NCI-H1930 (cell line): ENCODE measurements at regions not wholly inside any gene's neighbourhood (a gene's known extent, or its start where the extent isn't known, plus 50 kb on each side); places are given as distances from the start of the nearest gene placed in this dataset.

Experiments
- DNase-seq, 2 experiments: peaks; one replicate each; lab custom pipeline; 2025; lab: John Stamatoyannopoulos, UW

DNA sequence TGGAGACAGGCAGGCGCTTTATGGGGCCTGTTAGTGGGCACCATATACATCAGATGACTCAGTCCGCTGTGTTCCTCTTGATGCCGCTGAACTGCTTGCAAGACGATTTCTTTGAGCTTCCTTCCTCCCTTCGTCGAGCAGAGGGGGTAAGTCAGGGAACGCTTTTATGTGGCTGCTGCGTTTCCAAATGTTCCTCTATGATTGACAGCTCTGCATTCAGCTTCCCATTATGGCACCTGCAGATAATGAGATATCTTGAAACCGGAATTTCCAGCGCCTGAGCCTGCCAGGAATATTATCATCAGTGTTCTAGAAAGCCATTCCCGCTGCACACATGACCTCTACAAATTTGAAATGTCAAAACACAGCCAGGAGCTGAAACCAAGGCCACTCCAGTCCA lies 257.0 kb downstream of the TSHZ3 start:
- DNase-seq: no peak

DNA sequence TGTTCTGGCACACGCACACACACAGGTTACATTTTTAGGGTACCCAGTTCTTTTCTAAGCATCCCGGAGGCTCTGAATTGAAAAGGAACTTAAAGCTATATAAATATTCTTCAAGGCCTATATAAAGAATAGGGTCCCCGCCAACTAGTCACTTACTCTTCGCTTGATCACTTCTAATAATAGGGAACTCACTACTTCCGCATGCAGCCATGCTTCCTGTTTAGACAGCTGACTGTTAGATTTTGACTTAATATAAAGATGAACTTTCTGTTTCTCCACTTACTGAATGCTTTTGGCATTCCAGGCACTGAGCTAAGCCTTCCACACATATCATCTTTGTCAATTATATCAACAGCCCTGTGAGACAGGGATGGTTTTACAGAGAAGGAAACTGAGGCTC lies 259.6 kb downstream of the TSHZ3 start:
- no peak for DNase-seq

- no peak for DNase-seq
These were observed 264.1 kb downstream of the TSHZ3 start for GRCh38 chr19:31085125-31085524.

DNA sequence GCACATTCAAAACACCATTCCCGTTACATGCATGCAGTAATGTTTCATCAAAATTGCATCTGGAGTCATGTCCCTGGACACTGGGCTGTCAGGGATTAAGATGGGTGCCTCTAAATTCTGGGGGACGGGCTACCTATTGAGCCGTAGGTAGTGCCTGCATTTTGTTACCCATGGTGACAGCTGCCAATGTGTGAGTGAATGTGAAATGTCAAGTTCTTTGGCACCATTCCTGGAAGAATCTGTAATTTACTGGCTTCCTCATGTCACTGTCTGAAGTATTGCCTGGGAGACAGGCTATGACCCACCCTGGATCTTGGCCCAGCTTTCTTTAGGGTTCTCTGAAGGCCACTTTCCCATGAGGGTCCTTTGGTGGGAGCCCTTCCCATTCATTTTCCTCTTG lies 266.1 kb downstream of the TSHZ3 start:
- DNase-seq: no peak

GRCh38 chr19:31075146-31075655 lies 274.0 kb downstream of the TSHZ3 start:
- no peak for DNase-seq

DNA sequence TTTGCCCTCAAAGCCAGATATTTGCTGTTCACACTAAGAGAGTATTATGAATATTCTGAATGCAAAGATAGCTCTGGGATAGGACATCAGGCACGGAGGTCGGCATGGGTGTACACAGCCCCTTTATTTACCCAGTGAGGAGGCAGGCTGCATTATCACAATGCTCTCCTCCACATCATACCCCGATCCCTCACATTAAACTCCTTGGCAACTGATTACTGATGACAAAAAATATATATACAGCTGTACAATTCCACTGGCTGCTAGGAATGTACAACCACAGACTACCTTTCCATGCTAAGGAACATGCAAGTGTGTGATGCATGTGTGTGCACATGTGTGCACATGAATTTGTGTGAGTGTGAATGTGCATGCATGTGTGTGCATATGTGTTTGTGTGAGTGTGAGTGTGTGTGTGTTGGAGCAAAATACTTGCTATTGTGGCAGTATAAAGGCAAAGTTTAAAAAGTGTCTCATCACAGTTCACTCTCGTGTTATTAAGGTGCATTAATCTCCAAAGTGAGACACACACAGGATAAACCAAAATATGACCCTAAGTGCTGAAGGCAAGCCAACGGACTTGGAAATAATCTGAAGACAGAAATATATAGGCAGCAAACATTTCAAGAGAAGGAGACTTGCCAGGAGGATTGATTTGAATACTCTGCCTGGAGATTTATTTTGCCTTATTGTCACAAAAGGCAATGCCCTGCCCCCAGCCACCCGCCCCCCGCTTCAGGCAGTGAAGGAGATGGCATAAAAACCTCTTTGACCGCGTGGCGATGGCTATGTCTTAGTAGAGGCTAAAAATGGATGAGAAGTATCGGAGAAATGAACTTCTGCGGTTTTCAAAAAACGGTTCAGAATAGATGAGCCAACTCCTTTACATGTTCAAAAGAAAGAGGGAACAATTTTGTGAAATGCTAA lies 274.8 kb downstream of the TSHZ3 start:
- DNase-seq: no peak

GRCh38 chr19:31073485-31074198 lies 275.6 kb downstream of the TSHZ3 start:
- no peak for DNase-seq

DNA sequence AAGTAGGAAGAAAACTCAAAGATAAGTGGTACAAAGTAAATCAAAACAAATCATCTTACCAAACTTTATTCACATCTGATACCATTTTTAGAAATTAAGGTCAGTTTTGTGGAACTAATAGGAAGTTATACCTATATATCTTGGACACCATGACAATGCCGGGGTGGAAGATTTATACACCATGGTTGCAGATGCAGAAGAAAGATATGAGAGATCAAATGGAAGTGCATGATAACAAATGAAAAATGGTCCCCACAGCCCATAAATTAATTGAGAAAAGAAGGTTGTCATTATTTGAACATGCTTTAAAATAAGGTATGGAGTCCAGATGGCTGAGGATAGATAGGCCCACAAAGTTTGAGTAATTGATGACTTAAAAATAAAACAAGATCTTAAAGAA lies 276.8 kb downstream of the TSHZ3 start:
- DNase-seq: no peak

DNA sequence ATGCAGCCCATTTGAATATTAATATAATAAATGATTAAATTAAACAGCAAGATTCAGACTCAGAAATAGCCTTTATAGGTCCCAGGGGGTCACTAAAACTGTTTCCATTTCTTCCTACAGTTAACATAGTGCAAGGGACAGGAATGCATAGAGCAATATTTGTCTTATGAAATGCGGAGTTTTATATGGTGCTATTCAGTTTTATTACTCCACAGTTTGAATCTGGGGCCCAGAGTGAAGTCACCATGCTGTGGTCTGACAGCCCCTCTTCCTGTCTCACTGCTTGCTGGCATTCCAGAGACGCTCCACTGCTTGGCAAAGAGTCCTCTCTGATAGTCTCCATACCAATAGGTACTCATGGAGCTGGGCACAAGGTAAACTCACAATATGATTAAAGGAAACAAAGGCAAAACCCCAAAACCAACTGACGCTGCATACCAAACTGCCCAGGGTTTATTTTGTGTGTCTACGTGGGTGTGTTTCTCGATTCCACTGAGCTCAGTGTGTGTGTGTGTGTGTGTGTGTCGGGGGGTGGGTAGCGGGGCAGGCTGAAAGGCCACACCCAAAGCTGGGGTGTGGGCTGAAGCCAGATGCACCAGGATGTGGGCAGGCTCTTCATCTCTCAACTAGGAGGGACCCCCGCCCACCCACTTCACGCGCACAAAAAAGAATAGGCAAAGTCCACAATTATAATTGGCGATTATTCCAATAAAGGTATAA lies 277.9 kb downstream of the TSHZ3 start:
- DNase-seq: no peak

DNA sequence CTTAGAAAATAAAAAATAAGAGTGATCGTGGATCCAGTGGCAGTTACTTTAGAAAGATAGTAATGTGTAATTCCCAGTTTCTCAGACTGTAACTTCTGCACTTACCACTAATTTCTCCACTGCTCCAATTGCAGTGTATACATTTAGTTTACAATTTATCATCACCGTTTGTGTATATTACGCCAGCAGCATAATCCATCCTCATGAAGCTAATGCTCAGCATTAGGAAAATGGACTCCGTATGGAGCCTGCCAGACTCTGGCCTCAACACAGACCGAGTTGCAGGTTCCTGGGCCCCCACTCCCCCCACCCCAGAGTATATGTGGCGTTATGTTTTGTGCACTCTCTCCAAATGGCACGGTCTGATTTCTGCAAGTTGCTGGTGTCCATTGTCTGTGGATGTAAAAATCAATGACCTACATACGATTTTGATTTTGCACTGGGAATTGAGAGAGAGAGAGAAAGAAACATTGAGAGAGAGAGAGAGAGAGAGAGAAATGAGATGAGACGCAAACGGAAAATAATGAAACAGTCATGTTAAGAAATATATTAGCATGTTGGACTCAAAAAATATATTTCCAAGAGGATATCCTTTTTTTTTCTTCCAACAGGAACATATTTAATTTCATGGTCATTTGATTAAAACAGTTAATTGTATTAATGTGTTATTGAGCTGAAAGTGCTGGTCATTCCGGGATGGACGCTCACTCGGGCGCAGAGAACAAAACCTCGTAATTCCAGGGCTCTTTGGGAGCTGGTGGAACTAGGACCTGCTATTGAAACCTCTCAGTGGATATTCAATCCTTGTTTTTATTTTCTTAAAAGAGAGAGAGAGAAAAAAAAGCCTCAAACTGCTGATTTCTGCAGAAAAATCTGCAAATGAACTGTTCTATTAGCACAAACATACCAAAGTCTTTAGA lies 278.8 kb downstream of the TSHZ3 start:
- no peak for DNase-seq

DNA sequence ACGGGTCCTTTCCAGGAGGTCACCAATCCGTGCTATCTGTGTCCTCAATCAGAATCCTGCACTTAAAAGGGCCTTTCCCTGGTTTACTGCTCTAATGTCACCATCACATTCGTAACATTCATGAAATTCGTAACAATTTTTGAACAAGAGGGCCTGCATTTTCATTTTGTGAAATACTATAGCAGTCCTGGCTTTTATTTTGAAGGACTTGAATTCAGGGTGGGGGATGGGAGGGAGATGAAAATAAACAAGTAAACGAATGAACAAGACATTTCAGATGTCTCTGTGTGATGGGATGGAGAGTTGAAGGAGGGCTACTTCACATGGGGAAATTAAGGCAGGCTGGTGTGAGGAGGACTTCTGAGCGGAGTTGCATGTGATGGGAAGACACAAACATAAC lies 281.0 kb downstream of the TSHZ3 start:
- no peak for DNase-seq

GRCh38 chr19:31066385-31066784 lies 282.9 kb downstream of the TSHZ3 start:
- DNase-seq: no peak

GRCh38 chr19:31064491-31064890 lies 284.7 kb downstream of the TSHZ3 start:
- DNase-seq: no peak

GRCh38 chr19:31058676-31059340 lies 290.4 kb downstream of the TSHZ3 start:
- DNase-seq: no peak

GRCh38 chr19:31057476-31057875 lies 291.8 kb downstream of the TSHZ3 start:
- no peak for DNase-seq

GRCh38 chr19:31055454-31055853 lies 293.8 kb downstream of the TSHZ3 start:
- no peak for DNase-seq

- peak in 1 of 2 experiments; percentile 15 for DNase-seq
These were observed 294.8 kb downstream of the TSHZ3 start for GRCh38 chr19:31054430-31054829.

GRCh38 chr19:31049431-31049830 lies 299.8 kb downstream of the TSHZ3 start:
- no peak for DNase-seq

GRCh38 chr19:31046024-31046423 lies 303.2 kb downstream of the TSHZ3 start:
- no peak for DNase-seq

GRCh38 chr19:31041461-31041860 lies 307.8 kb downstream of the TSHZ3 start:
- DNase-seq: no peak

- DNase-seq: no peak
These were observed 310.1 kb downstream of the TSHZ3 start for GRCh38 chr19:31039151-31039550.
